ENCODE measurements at regions not wholly inside any gene's neighbourhood (a gene's known extent, or its start where the extent isn't known, plus 50 kb on each side); places are given as distances from the start of the nearest gene placed in this dataset.

DNA sequence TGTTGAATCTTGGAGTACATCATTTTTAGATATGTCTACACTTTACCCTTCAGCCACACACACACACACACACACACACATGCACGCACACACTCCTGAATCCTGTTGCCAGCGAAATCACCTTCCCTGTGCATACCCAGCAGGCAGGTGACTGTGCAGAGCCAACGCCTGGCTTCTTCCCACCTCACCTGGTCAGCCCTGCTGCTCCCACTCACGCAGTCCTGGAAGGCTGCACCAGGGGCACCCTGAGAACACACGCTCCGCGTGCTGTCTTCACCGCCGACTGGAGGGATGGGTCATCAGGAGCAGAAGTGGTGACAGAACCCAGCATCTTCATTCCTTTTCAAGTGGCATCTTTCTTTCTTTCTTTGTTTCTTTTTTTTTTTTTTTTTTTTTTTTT is 94.6 kb downstream of the TBXT start:
- no peaks in the 10 kb centered on the region for H3K4me1 ChIP-seq (ENCODE audit: control insufficient read depth, insufficient read depth, low read length)
- H3K4me3 ChIP-seq (ENCODE audit: low read depth in 2 of 2, low read length in 2 of 2) = no peak overlapping the region
- BruUV-seq (replicated peaks) = no TSS peak
- ChIA-PET CTCF (no interaction called here), POLR2A (no interaction called here)
- ATAC-seq (no peak), DNase-seq (ENCODE audit: low read depth, low spot score) (no peak)
- peaks cover 11% of the 10 kb centered on the region for H3K27me3 ChIP-seq (ENCODE audit: control insufficient read depth, insufficient read depth, low read length)
- H3K36me3 ChIP-seq (ENCODE audit: control insufficient read depth, insufficient read depth, low read length) = no peaks in the 10 kb centered on the region
- TF ChIP-seq TCF7L2 (IDR thresholded peaks at IDR 0.05; ENCODE audit: low read depth, low read length) = no peak
- TF ChIP-seq SIN3A (IDR thresholded peaks at IDR 0.05; ENCODE audit: borderline replicate concordance, insufficient read depth, low read depth, low read length) = no peak
- TF ChIP-seq CTCF (IDR thresholded peaks at IDR 0.05) = no peak
- TF ChIP-seq, protein P1, sequence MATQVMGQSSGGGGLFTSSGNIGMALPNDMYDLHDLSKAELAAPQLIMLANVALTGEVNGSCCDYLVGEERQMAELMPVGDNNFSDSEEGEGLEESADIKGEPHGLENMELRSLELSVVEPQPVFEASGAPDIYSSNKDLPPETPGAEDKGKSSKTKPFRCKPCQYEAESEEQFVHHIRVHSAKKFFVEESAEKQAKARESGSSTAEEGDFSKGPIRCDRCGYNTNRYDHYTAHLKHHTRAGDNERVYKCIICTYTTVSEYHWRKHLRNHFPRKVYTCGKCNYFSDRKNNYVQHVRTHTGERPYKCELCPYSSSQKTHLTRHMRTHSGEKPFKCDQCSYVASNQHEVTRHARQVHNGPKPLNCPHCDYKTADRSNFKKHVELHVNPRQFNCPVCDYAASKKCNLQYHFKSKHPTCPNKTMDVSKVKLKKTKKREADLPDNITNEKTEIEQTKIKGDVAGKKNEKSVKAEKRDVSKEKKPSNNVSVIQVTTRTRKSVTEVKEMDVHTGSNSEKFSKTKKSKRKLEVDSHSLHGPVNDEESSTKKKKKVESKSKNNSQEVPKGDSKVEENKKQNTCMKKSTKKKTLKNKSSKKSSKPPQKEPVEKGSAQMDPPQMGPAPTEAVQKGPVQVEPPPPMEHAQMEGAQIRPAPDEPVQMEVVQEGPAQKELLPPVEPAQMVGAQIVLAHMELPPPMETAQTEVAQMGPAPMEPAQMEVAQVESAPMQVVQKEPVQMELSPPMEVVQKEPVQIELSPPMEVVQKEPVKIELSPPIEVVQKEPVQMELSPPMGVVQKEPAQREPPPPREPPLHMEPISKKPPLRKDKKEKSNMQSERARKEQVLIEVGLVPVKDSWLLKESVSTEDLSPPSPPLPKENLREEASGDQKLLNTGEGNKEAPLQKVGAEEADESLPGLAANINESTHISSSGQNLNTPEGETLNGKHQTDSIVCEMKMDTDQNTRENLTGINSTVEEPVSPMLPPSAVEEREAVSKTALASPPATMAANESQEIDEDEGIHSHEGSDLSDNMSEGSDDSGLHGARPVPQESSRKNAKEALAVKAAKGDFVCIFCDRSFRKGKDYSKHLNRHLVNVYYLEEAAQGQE (IDR thresholded peaks at IDR 0.05; ENCODE audit: insufficient read depth in 1 of 2, low read depth in 2 of 2, low read length in 1 of 2) = no peak
- no peak for TF ChIP-seq POLR2AphosphoS5 (IDR thresholded peaks at IDR 0.05; ENCODE audit: low read depth, low read length)
- intact Hi-C loops (cut with micrococcal nuclease; ENCODE audit: unreplicated experiment) (no loop called here), in situ Hi-C loops (cut with HindIII; ENCODE audit: low pct_unique_long_range_greater_than_20kb, low sequenced_read_pairs) (no loop called here)
- H3K9me3 ChIP-seq (ENCODE audit: control insufficient read depth, insufficient read depth, low read depth, low read length) = no peaks in the 10 kb centered on the region
- H3K27ac ChIP-seq (ENCODE audit: low read length) = no peak overlapping the region

DNA sequence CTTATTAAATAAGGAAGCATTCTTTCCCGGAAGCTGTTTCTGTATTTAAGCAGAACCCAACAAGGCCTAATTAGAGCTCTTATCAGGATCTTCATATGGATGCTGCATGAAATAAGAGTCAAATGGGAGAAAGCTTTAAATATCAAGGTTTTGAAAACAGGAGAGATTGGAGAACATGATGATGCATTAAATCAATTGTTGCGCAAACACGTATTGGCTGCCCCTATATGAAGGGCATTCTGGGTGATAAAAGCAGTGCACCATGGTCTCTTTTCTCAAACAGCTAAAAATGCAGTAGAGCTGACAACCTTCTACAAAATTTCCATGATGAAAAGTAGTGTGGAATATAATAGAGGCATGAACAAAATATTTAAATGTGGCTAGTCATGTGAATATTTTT is 98.9 kb downstream of the TBXT start:
- peaks cover 7% of the 10 kb centered on the region; the same call in 1 of the 2 replicates for H3K27me3 ChIP-seq (ENCODE audit: control insufficient read depth, insufficient read depth, low read length)
- ChIA-PET CTCF (no interaction called here), POLR2A (no interaction called here)
- ATAC-seq (no peak), DNase-seq (ENCODE audit: low read depth, low spot score) (no peak)
- intact Hi-C loops (cut with micrococcal nuclease; ENCODE audit: unreplicated experiment) = no loop called here
- no peaks in the 10 kb centered on the region for H3K4me1 ChIP-seq (ENCODE audit: control insufficient read depth, insufficient read depth, low read length)
- BruUV-seq (replicated peaks) = no TSS peak
- H3K9me3 ChIP-seq (ENCODE audit: control insufficient read depth, insufficient read depth, low read depth, low read length) = no peaks in the 10 kb centered on the region
- no peak overlapping the region for H3K27ac ChIP-seq (ENCODE audit: low read length)
- no peaks in the 10 kb centered on the region for H3K36me3 ChIP-seq (ENCODE audit: control insufficient read depth, insufficient read depth, low read length)
- TF ChIP-seq POLR2AphosphoS5 (IDR thresholded peaks at IDR 0.05; ENCODE audit: low read depth, low read length) (no peak), TCF7L2 (IDR thresholded peaks at IDR 0.05; ENCODE audit: low read depth, low read length) (no peak), SIN3A (IDR thresholded peaks at IDR 0.05; ENCODE audit: borderline replicate concordance, insufficient read depth, low read depth, low read length) (no peak)
- TF ChIP-seq, protein P1 (IDR thresholded peaks at IDR 0.05; ENCODE audit: insufficient read depth in 1 of 2, low read depth in 2 of 2, low read length in 1 of 2) = no peak
- in situ Hi-C loops (cut with HindIII; ENCODE audit: low pct_unique_long_range_greater_than_20kb, low sequenced_read_pairs) = no loop called here
- H3K4me3 ChIP-seq (ENCODE audit: low read depth in 2 of 2, low read length in 2 of 2) = no peak overlapping the region

All from Panc1 (cell line).